ENCODE measurements at regions not wholly inside any gene's neighbourhood (a gene's known extent, or its start where the extent isn't known, plus 50 kb on each side); places are given as distances from the start of the nearest gene placed in this dataset.

DNA sequence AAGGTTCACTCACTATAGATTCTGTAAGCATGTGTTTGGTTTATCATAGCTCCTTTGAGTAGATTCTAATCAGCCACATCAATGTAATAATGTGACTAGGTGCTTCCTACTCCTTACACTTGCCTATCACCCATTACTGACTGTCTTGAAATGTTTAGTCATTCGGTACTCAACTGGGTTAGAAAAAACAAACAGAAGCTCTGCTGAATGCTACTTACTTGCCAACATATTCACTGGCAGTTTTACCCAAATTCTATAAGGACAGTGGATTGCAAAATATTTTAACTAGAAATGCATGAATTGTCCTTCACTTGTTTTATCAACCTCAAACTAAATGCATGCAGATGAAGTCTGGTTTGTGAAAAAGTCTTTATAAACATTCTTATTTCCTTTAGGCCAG is 352.1 kb upstream of the ALCAM start:
- no peak for DNase-seq (ENCODE audit: low read depth)
- TF ChIP-seq, protein P1, sequence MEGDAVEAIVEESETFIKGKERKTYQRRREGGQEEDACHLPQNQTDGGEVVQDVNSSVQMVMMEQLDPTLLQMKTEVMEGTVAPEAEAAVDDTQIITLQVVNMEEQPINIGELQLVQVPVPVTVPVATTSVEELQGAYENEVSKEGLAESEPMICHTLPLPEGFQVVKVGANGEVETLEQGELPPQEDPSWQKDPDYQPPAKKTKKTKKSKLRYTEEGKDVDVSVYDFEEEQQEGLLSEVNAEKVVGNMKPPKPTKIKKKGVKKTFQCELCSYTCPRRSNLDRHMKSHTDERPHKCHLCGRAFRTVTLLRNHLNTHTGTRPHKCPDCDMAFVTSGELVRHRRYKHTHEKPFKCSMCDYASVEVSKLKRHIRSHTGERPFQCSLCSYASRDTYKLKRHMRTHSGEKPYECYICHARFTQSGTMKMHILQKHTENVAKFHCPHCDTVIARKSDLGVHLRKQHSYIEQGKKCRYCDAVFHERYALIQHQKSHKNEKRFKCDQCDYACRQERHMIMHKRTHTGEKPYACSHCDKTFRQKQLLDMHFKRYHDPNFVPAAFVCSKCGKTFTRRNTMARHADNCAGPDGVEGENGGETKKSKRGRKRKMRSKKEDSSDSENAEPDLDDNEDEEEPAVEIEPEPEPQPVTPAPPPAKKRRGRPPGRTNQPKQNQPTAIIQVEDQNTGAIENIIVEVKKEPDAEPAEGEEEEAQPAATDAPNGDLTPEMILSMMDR (IDR thresholded peaks at IDR 0.05; ENCODE audit: low read depth, low read length), result no peak
- TF ChIP-seq MYC (IDR thresholded peaks at IDR 0.05; ENCODE audit: low read depth, low read length), result no peak
- TF ChIP-seq, protein P2, sequence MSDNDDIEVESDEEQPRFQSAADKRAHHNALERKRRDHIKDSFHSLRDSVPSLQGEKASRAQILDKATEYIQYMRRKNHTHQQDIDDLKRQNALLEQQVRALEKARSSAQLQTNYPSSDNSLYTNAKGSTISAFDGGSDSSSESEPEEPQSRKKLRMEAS (IDR thresholded peaks at IDR 0.05; ENCODE audit: low read depth, low read length), result no peak
- no peak for TF ChIP-seq POLR2A (IDR thresholded peaks at IDR 0.05; ENCODE audit: extremely low read depth, insufficient read length)
- H3K4me3 ChIP-seq (ENCODE audit: low read depth, low read length), result no peak overlapping the region

DNA sequence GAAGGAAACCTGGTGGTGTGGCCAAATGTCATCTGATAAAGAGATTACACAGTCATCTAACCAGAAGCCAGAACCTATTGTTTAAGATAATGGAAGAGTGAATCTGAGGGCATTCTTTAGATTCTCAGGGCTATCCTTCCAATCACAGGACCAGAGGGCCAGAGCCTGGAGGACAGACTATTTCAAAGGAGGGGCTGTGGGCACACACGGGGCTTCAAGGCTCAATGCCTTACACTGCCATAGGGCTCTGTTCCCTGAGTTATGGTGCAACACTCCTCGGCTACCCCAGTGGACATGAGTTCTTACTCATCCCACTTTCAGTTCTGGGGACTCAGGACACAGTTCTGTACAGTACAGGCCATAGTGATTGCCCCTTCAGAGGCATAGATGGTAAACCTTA is 343.9 kb upstream of the ALCAM start:
- TF ChIP-seq POLR2A (IDR thresholded peaks at IDR 0.05; ENCODE audit: extremely low read depth, insufficient read length), result no peak
- TF ChIP-seq, protein P1 (IDR thresholded peaks at IDR 0.05; ENCODE audit: low read depth, low read length), result no peak
- no peak for TF ChIP-seq MYC (IDR thresholded peaks at IDR 0.05; ENCODE audit: low read depth, low read length)
- TF ChIP-seq, protein P2 (IDR thresholded peaks at IDR 0.05; ENCODE audit: low read depth, low read length), result no peak
- H3K4me3 ChIP-seq (ENCODE audit: low read depth, low read length), result no peak overlapping the region
- DNase-seq (ENCODE audit: low read depth), result no peak

DNA sequence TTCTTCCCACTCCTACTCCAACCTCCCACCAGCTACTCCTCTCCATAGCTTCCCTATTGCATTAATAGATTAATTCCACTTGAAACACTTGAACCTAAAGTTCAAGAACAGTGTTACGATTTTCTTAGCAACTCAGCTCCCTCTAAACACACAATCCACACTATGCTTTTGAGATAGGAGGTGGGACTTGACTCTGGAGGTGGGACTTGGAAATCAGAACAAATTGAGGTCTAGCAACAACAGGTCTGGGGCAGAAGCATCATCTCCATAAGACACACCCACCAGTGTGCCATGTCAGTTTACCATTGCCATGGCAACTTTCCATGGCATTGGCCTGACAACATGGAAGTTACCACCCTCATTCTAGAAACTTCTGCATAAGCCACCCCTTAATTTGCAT is 336.5 kb upstream of the ALCAM start:
- DNase-seq (ENCODE audit: low read depth), result no peak
- TF ChIP-seq, protein P2 (IDR thresholded peaks at IDR 0.05; ENCODE audit: low read depth, low read length), result no peak
- no peak for TF ChIP-seq MYC (IDR thresholded peaks at IDR 0.05; ENCODE audit: low read depth, low read length)
- TF ChIP-seq, protein P1 (IDR thresholded peaks at IDR 0.05; ENCODE audit: low read depth, low read length), result no peak
- TF ChIP-seq POLR2A (IDR thresholded peaks at IDR 0.05; ENCODE audit: extremely low read depth, insufficient read length), result no peak

DNA sequence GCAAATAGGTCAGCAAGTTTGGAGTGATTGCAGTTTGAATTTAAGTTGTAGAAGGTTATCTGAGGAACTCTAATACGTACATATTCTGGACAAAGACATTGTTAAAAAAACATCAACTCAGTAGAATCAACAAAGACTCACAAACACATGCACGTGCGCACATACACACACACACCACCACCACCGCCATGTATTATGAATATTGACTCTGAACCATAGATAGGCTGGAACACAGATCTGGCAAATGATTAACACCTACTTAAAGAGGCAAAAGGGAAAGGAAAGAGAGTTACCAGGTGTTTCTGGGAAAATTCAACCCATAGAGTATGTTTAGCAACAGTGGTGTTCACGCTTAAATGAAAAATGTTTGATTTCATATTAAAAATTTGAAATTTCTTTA is 334.2 kb upstream of the ALCAM start:
- no peak overlapping the region for H3K4me3 ChIP-seq (ENCODE audit: low read depth, low read length)
- TF ChIP-seq POLR2A (IDR thresholded peaks at IDR 0.05; ENCODE audit: extremely low read depth, insufficient read length), result no peak
- TF ChIP-seq, protein P1 (IDR thresholded peaks at IDR 0.05; ENCODE audit: low read depth, low read length), result no peak
- no peak for TF ChIP-seq MYC (IDR thresholded peaks at IDR 0.05; ENCODE audit: low read depth, low read length)
- TF ChIP-seq, protein P2 (IDR thresholded peaks at IDR 0.05; ENCODE audit: low read depth, low read length), result no peak
- DNase-seq (ENCODE audit: low read depth), result no peak

More for the DNA sequence above, 336.5 kb upstream of the ALCAM start:
- no peak overlapping the region for H3K4me3 ChIP-seq (ENCODE audit: low read depth, low read length)

DNA sequence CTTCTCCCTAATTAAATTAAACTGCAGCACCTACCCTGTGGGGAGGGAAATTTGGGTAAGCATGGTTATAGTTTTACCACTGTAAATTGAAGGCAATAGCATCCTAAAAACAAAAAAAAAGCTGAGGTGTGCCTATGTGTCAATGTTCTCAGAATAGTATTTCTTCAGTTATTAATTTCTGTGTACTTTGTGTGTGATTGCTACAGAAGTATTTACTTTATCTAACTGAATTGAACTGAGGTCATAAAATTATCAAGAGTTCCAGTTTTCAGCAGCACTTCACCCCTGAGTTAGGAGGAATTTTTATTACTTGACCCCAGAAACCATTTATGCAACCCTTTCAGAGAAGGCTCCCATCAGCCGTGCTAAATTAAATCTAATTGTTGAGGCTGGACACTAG is 333.6 kb upstream of the ALCAM start:
- TF ChIP-seq, protein P1 (IDR thresholded peaks at IDR 0.05; ENCODE audit: low read depth, low read length), result no peak
- TF ChIP-seq, protein P2 (IDR thresholded peaks at IDR 0.05; ENCODE audit: low read depth, low read length), result no peak
- TF ChIP-seq POLR2A (IDR thresholded peaks at IDR 0.05; ENCODE audit: extremely low read depth, insufficient read length), result no peak
- no peak for TF ChIP-seq MYC (IDR thresholded peaks at IDR 0.05; ENCODE audit: low read depth, low read length)
- no peak for DNase-seq (ENCODE audit: low read depth)
- no peak overlapping the region for H3K4me3 ChIP-seq (ENCODE audit: low read depth, low read length)

DNA sequence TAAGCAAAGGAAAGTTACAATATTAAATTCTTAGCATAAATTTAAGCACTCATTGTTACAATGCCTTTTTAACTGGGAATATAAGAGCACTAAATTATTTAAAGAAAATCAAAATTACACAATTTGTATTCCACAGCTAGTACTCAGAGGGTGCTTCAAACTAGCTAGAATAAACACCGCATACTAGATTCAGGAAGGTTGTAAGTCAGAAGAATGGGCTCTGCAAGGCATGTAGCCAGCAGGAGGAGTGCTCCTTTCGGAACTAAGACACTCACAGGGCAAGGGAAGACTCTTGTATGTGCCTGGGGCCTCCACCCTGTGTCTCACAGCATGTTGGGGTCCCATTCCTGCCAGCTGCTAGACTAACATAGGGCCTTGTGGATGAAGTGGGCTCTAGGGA is 327.7 kb upstream of the ALCAM start:
- DNase-seq (ENCODE audit: low read depth), result no peak
- no peak for TF ChIP-seq POLR2A (IDR thresholded peaks at IDR 0.05; ENCODE audit: extremely low read depth, insufficient read length)
- TF ChIP-seq, protein P2 (IDR thresholded peaks at IDR 0.05; ENCODE audit: low read depth, low read length), result no peak
- TF ChIP-seq MYC (IDR thresholded peaks at IDR 0.05; ENCODE audit: low read depth, low read length), result no peak
- TF ChIP-seq, protein P1 (IDR thresholded peaks at IDR 0.05; ENCODE audit: low read depth, low read length), result no peak

More for the DNA sequence above, 327.7 kb upstream of the ALCAM start:
- no peak overlapping the region for H3K4me3 ChIP-seq (ENCODE audit: low read depth, low read length)

All from NB4 (cell line).